ENCODE measurements at regions not wholly inside any gene's neighbourhood (a gene's known extent, or its start where the extent isn't known, plus 50 kb on each side); places are given as distances from the start of the nearest gene placed in this dataset.

- TF ChIP-seq CTCF (IDR thresholded peaks at IDR 0.05; ENCODE audit: borderline replicate concordance, control extremely low read depth, extremely low read depth, insufficient read depth, missing control alignments) = no peak
- DNase-seq (ENCODE audit: low spot score) = no peak
- in situ Hi-C loops (cut with MboI; ENCODE audit: low sequenced_read_pairs, unreplicated experiment) = no loop called here
These were observed 83.8 kb upstream of the SNTG2 start for GRCh38 chr2:866887-867286.

GRCh38 chr2:866009-866680 lies 84.5 kb upstream of the SNTG2 start:
- DNase-seq (ENCODE audit: low spot score) = no peak
- in situ Hi-C loops (cut with MboI; ENCODE audit: low sequenced_read_pairs, unreplicated experiment) = no loop called here
- TF ChIP-seq CTCF (IDR thresholded peaks at IDR 0.05; ENCODE audit: borderline replicate concordance, control extremely low read depth, extremely low read depth, insufficient read depth, missing control alignments) = no peak

GRCh38 chr2:864501-865106 lies 86.0 kb upstream of the SNTG2 start:
- DNase-seq (ENCODE audit: low spot score) = no peak
- no peak for TF ChIP-seq CTCF (IDR thresholded peaks at IDR 0.05; ENCODE audit: borderline replicate concordance, control extremely low read depth, extremely low read depth, insufficient read depth, missing control alignments)
- in situ Hi-C loops (cut with MboI; ENCODE audit: low sequenced_read_pairs, unreplicated experiment) = no loop called here

- DNase-seq (ENCODE audit: low spot score) = no peak
- no peak for TF ChIP-seq CTCF (IDR thresholded peaks at IDR 0.05; ENCODE audit: borderline replicate concordance, control extremely low read depth, extremely low read depth, insufficient read depth, missing control alignments)
- in situ Hi-C loops (cut with MboI; ENCODE audit: low sequenced_read_pairs, unreplicated experiment) = no loop called here
These were observed 86.8 kb upstream of the SNTG2 start for GRCh38 chr2:863732-864450.

- DNase-seq (ENCODE audit: low spot score) = no peak
These were observed 87.8 kb upstream of the SNTG2 start for GRCh38 chr2:862731-863466.

More at GRCh38 chr2:862731-863466, 87.8 kb upstream of the SNTG2 start:
- no peak for TF ChIP-seq CTCF (IDR thresholded peaks at IDR 0.05; ENCODE audit: borderline replicate concordance, control extremely low read depth, extremely low read depth, insufficient read depth, missing control alignments)
- in situ Hi-C loops (cut with MboI; ENCODE audit: low sequenced_read_pairs, unreplicated experiment) = no loop called here
